Right kidney (tissue), 1 donor: ENCODE measurements at regions not wholly inside any gene's neighbourhood (a gene's known extent, or its start where the extent isn't known, plus 50 kb on each side); places are given as distances from the start of the nearest gene placed in this dataset.

Experiments
- DNase-seq: peaks from one replicate; pipeline ENCODE4 v3.0.0-alpha.2; 2016

DNA sequence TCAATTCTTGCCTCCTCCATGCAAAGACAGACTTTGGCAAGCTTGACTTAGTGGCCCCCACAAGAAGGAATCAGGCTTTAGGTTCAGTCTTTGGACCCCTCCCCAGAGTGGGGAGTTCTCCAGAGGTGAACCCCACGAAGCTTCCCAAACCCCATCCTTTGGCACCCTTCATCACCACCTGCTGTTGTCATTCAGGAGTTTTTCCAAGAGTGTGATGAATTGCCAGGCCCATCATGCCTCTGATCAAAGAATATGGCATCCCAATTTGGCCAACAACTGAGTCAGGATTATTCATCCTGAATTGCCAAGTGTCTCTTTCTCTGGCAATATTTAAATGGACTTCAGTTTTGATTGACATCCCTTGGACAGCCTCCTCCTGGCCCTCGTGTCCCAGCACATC, 404.7 kb upstream of the MKI67 start:
- DNase-seq, result no peak

DNA sequence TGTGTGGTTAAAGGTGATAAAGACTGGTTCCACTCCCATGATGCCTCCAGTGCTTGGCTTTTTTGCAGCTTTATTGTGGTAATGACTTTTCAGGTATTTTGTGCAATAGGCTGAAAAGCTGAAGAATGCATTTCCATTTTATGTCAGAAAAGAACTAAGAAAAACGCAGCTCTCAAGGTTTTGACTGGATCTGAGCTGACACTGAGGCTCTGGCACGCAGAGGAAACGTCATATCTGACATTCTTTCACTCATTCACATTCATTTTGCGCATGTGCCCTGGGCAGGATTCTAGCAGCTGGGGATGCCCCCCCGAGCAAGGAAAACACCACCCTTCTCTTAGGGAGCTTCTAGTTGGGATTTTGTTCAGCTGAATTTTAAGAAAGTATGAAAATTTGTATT, 408.5 kb upstream of the MKI67 start:
- no peak for DNase-seq

GRCh38 chr10:128536259-128536658, 410.0 kb upstream of the MKI67 start:
- no peak for DNase-seq

DNA sequence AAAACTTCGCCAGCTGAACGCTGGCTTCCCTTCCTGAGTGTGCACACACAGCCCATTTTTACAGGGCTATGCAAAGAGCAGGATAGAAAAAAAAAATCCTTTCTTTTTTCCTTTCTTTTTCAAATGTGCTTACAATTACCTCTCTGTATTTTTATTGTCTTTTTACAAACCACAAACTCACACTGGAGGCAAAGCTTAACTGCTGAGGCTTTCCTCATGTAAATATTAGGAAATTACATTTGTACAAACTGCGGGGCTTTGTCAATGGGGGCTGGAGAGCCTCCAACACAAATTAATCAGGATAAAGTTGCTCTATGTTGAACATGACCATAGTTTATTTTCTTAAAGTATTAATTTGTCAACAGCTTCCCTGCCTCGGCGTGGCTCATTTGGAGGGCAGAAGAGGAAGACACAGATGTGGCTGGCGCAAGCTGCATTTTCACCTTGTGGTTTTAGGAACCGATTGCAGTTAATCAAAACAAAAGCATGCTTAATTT, 411.7 kb upstream of the MKI67 start:
- DNase-seq, result no peak

DNA sequence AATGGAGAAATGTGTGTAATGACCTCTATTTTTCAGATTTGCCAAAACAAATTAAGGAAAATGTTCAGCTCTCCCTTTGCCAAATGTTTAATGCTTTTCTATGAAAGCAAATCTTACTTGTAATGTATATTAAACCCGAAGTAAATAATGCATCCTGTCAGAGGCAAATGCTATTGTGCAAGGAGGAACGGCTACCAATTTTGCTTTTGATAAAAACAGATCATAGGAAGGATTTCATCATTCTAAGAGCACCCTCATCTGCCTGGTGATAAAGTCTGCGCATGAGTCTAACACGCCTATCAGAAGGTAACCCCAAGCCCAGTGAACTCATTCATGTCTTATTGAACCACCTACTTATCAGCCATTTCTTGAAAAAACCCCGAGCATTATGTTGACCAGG, 412.4 kb upstream of the MKI67 start:
- no peak for DNase-seq

GRCh38 chr10:128539510-128540127, 413.4 kb upstream of the MKI67 start:
- DNase-seq, result no peak

GRCh38 chr10:128540128-128540762, 414.0 kb upstream of the MKI67 start:
- DNase-seq, result peak; percentile 44

DNA sequence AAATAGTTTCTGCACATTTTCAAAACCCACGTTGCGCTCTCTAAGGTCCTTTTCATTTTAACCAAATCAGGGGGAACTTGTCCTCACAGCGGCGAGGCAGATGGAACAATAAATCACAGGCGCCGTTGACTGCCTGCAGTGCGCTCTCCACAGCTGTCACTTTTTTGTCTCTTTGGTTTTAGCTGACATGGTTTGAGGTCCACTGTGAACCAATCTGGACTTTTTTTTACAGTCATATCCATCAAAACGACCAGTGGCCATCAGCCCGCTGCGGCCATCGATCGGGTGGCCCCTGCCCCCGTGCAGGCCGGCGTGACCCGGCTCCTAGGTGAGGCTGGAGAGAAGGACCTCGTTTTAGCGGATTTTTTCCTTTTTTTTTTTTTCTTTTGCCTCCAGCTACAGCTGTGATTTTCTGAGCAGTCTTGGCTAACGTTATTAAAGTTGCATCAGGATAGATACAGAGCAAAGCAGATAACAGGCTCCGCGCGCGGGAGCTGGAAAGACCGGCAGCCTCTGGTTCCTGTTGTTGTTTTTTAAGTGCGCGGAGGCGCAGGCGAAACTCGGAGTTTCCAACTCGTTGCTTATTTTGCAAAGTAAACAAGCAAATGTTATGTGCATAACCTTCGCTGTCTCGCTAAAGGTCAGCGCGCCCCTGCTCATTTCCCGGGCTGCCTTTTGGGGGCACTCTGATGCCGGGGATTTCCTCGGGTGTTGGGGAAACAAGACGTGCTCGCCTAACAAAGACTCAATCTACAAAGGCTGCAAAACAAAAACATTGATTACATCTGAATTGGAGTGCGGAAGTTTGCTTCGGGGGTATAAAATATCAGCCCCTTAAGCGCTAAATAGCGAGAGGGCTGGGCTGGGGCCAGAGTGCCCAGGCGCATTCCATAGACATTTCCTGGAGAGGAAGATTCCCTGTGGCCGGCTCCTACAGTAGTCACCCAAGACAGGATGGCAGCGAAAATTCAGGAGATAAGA, 414.8 kb upstream of the MKI67 start:
- peak; percentile 73 for DNase-seq

DNA sequence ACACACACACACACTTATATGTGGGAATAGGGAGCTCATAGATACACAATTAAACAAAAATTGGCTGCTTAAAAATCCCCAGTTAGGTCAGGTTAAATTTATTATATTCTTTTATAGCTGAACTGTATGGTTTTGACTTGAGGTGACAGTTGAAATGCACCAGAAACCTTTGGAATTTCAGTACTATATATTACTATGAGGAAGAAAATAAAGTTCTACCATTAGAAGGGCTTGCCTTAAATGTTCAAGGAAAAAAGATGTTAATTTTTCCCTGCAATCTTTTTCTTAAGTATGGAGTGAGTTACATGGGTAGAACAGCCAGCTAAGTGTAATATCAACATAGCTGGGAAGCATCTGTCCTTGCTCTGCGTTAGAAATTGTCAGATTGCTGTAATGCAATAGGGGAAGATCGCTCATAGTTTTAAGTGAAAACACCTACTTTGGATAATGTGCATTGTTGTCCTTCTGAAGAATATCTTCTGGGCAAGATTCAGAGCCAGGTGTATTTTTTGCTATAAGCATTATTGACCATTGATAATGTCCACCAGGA, 415.8 kb upstream of the MKI67 start:
- no peak for DNase-seq

- no peak for DNase-seq
Observed at GRCh38 chr10:128542659-128543058, 416.4 kb upstream of the MKI67 start.

DNA sequence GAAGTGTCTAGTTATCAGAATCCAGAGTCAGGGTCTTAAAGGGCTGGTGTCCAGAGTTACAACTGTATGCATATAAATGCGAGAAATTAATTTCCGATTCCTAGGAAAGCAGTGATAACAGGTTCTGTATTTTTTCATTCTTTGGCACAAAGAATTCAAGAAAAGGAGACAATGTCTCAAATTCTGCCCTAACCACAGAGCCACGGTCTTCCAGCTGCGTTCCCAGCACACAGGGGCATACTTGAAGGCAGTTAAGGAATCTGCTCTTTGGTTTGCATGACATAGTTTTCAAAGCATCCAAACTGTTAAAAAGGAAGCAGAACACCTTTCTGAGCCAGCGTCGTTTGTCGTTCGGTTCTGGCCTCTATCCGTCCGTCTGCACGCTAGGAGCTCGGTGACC, 416.9 kb upstream of the MKI67 start:
- no peak for DNase-seq

- DNase-seq, result no peak
Observed at GRCh38 chr10:128545216-128545615, 419.0 kb upstream of the MKI67 start.

GRCh38 chr10:128546651-128547165, 420.5 kb upstream of the MKI67 start:
- no peak for DNase-seq

GRCh38 chr10:128549101-128549608, 422.9 kb upstream of the MKI67 start:
- no peak for DNase-seq

DNA sequence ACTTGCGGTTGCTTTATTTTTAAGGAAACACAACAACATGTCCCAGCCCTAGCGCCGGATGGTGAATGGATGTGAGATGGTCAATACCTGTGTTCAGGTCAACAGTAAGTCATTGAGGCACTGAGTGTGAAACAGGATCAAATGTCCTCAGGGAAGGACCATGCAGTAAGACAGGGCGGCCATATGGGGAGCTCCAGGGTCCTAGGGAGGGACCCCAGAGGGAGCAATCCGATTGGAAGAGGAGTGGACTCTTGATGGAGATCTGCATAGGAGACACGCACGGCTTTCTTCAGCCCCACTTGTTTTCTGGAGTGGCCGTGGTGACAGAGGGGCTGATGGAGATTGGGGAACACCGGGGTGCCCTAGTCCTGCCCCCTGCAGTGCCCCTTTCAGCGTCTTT, 423.8 kb upstream of the MKI67 start:
- no peak for DNase-seq

DNA sequence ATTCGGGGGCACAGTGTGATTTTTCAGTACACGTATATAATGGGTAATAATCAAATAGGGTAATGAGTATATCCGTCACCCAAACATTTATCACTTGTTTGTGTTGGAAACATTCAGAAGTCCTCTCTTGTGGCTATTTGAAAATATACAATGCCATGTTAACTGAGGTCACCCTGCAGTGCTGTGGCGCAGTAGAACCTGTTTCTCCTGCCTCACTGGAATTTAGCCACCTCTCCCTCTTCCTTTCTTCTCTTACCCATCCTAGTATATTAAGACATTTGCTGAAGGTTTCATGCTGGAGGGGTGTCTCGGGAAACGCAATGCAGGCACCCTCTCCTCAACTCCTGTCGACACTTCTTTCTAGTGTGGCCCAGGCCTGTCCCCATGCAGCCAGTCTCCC, 425.3 kb upstream of the MKI67 start:
- DNase-seq, result no peak

- DNase-seq, result no peak
Observed at GRCh38 chr10:128553755-128554154, 427.5 kb upstream of the MKI67 start.

DNA sequence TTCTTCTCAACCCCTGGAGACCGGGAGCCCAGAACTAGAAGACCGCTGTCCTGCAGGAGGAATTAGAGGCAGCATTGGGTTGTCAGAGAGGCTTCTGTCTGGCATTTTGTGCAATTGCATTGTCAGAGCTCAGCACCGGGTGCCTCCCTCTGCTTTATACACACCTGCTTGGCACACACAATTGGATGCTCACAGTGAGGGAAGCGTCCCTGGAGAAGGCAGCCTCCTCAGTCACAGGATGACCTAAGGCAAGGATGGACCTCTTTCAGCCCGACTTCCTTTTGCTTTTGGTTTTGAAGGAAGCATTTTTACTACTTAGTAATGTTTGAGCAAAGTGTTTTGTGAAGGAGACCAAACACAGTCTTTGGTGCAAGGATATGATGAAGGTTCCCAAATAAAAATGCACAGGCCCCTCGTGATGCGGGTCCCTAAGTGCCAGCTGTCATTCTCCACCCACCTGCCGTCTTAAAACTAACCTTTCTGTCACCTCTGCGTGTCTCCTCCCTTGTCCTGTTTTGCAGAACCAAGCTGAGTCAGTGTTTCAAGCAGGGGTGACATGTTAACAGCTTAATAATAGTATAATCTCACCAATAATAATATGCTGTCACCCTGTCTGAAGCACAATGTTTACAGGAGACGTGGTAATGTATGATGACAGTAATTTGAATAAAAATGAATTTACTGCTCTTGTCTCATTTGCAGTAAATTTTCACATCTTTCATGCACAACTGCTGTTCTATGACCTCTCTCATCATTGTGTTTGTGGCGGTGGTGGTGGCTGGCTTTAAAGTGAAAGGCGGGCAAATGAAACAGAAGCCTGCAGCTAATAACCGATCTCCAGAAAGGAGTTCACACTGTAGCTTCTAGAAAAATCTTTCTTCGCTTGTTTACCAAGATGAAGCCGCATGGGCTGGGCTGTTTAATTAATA, 430.2 kb upstream of the MKI67 start:
- DNase-seq, result no peak

GRCh38 chr10:128557149-128557710, 431.0 kb upstream of the MKI67 start:
- DNase-seq, result no peak

DNA sequence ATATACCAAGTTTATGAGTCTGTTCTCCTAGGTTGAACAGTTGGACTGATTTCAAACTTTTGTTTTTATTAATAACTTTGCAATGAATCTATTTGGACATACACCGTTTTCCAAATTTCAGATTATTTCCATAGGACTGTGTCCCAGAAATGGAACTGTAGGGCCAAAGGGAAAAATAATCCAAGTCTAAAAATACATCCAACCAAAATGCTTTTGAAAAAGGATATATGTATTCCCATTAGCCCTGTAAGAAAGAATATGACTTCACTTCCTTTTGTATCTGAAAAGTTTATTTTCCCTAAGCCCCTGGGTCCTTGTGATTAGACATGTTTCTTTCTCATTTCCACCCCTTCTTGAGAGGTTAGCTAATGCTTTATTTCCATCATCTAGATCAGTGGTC, 434.2 kb upstream of the MKI67 start:
- DNase-seq, result no peak

DNA sequence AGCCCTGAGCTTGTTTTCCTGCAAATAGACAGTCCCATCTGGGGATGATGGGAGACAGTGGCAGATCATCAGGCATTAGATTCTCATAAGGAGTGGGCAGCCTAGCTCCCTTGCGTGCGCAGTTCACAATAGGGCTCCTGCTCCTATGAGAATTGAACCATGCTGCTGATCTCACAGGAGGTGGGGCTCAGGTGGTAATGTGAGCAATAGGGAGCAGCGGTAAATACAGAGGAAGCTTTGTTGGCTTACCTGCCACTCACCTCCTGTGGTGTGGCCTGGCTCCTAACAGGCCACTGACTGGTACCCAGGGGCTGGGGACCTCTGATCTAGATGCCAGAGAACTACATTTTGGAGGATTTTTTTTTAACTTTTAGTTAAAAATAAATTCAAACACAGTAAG, 434.8 kb upstream of the MKI67 start:
- no peak for DNase-seq
